ENCODE measurements at regions not wholly inside any gene's neighbourhood (a gene's known extent, or its start where the extent isn't known, plus 50 kb on each side); places are given as distances from the start of the nearest gene placed in this dataset.
"Not testable (repeated sequence)": the region's sequence is repeated elsewhere in the genome, so short reads cannot be mapped to it uniquely, and the experiment has no call there.

GRCh38 chr7:150146124-150146523 lies 177.0 kb upstream of the LRRC61 start:
- in situ Hi-C loops (cut with MboI; ENCODE audit: low pct_unique_long_range_greater_than_20kb in 2 of 9, low sequenced_read_pairs in 9 of 9, unreplicated experiment in 9 of 9); ATAC-seq (replicated peaks in 6 of 8); H3K4me1 ChIP-seq (replicated peaks in 1 of 2); H3K27ac ChIP-seq; H3K4me3 ChIP-seq: not testable (repeated sequence)
- 60 to 100% methylated on average over 1 of the region's 3 CpGs; no CpG with 5 or more reads in 8 of the 10 experiments for WGBS, 10 experiments

- 0 to 83% (median 21%) methylated on average over 1 of the region's 3 CpGs; no CpG with 5 or more reads in 2 of the 10 experiments for WGBS, 10 experiments
- H3K4me3 ChIP-seq; H3K27ac ChIP-seq; H3K4me1 ChIP-seq (replicated peaks in 1 of 2); ATAC-seq (replicated peaks in 6 of 8); in situ Hi-C loops (cut with MboI; ENCODE audit: low pct_unique_long_range_greater_than_20kb in 2 of 9, low sequenced_read_pairs in 9 of 9, unreplicated experiment in 9 of 9): not testable (repeated sequence)
Observed at GRCh38 chr7:150147524-150147923, 175.6 kb upstream of the LRRC61 start.

DNA sequence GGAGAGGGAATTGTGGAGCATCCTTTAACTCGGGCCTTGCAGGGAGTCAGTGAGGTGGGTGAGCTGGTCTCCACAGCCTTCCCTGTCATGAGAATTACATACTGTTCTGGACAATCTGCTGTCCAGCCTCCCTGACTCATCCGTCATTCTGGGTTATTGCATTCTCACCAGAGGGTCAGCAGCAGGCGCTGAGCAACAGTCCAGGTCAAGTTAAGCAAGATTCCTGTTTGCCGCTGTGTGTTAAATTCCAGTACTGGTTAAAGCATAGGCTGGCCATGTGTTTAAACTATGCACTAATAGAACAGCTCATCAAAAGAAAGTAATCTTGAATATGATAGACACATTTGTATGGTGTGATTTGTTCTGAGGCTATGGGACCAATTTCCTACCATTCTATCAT lies 167.1 kb upstream of the LRRC61 start:
- in situ Hi-C loops (cut with MboI; ENCODE audit: low pct_unique_long_range_greater_than_20kb in 2 of 9, low sequenced_read_pairs in 9 of 9, unreplicated experiment in 9 of 9); H3K27ac ChIP-seq: not testable (repeated sequence)

DNA sequence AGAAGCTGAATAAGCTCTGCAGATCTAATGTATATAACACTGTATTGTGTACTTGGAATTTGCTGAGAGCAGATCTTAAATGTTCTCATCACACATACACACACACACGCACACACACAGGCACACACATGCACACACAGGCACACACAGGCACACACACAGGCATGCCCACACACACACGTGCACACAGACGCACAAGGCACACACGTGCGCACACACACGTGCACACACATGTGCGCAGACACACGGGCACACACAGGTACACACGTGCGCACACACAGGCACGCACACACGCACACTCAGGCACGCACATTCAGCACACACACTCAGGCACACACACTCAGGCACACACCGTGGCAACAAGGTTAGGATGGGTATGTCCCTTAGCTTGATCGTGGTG lies 164.5 kb upstream of the LRRC61 start:
- ATAC-seq (replicated peaks in 6 of 8); H3K27ac ChIP-seq; in situ Hi-C loops (cut with MboI; ENCODE audit: low pct_unique_long_range_greater_than_20kb in 2 of 9, low sequenced_read_pairs in 9 of 9, unreplicated experiment in 9 of 9); H3K4me3 ChIP-seq; H3K4me1 ChIP-seq (replicated peaks in 1 of 2): not testable (repeated sequence)
- WGBS, 10 experiments = 55 to 67% (median 66%) methylated on average over 2 to 7 of the region's 15 CpGs; no CpG with 5 or more reads in 7 of the 10 experiments

More for the DNA sequence above, 167.1 kb upstream of the LRRC61 start:
- no CpG with 5 or more reads among the region's 4 CpGs for WGBS, 10 experiments
- H3K4me3 ChIP-seq; H3K4me1 ChIP-seq (replicated peaks in 1 of 2); ATAC-seq (replicated peaks in 6 of 8): not testable (repeated sequence)

DNA sequence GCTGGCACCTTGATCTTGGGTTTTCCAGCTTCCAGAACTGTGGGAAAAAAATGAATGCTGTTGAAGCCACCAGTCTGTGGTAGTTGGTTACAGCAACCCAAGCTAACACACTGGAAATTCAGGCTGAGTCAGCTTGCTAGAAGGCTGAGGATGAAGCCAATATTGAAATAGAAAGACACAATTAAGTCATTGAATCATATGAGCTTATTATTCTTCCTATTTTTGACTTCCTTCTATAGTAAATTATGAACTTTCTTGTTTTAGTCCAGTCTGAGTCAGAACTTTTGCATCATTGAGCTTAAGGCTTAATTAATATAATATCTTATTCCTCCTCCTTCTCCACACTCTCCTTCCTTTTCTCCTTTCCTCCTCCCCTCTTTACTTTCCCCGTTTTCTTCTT lies 153.6 kb upstream of the LRRC61 start:
- ATAC-seq (replicated peaks in 6 of 8); in situ Hi-C loops (cut with MboI; ENCODE audit: low pct_unique_long_range_greater_than_20kb in 2 of 9, low sequenced_read_pairs in 9 of 9, unreplicated experiment in 9 of 9); H3K4me3 ChIP-seq; H3K27ac ChIP-seq; H3K4me1 ChIP-seq (replicated peaks in 1 of 2): not testable (repeated sequence)
- 0 to 65% (median 4%) methylated on average over 1 of the region's 1 CpG; no CpG with 5 or more reads in 3 of the 10 experiments for WGBS, 10 experiments

DNA sequence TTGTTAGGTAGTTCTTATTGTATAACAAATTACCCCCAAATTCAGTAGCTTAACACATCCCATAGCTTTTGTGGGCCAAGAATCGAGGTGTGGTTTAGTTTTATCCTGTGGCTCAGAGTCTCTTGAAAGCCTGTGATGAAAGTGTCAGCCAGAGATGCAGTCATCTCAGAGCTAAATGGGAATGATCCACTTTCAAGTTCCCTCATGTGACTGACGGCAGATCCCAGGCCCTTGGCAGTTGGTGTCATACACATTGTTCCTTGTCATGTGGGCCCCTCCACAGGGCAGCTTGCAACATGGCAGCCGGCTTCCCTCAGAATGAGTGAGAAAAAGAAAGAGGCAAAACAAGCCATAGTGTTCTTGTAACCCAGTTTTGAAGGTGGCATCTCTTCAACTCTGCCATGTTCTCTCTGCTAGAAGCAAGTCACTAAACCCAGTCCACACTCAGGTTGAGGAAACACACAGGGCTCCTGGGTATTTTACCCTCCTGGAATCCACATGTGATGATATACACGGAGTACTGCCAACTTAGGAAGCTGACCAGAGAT lies 153.1 kb upstream of the LRRC61 start:
- 0 to 60% (median 10%) methylated on average over 1 of the region's 4 CpGs; no CpG with 5 or more reads in 4 of the 10 experiments for WGBS, 10 experiments
- H3K4me1 ChIP-seq (replicated peaks in 1 of 2); H3K27ac ChIP-seq; H3K4me3 ChIP-seq; ATAC-seq (replicated peaks in 6 of 8); in situ Hi-C loops (cut with MboI; ENCODE audit: low pct_unique_long_range_greater_than_20kb in 2 of 9, low sequenced_read_pairs in 9 of 9, unreplicated experiment in 9 of 9): not testable (repeated sequence)

GRCh38 chr7:150183602-150184001 lies 139.6 kb upstream of the LRRC61 start:
- in situ Hi-C loops (cut with MboI; ENCODE audit: low pct_unique_long_range_greater_than_20kb in 2 of 9, low sequenced_read_pairs in 9 of 9, unreplicated experiment in 9 of 9); ATAC-seq (replicated peaks in 6 of 8); H3K4me1 ChIP-seq (replicated peaks in 1 of 2); H3K27ac ChIP-seq; H3K4me3 ChIP-seq: not testable (repeated sequence)
- WGBS, 10 experiments = 100% methylated on average over 1 of the region's 1 CpG; no CpG with 5 or more reads in 9 of the 10 experiments

DNA sequence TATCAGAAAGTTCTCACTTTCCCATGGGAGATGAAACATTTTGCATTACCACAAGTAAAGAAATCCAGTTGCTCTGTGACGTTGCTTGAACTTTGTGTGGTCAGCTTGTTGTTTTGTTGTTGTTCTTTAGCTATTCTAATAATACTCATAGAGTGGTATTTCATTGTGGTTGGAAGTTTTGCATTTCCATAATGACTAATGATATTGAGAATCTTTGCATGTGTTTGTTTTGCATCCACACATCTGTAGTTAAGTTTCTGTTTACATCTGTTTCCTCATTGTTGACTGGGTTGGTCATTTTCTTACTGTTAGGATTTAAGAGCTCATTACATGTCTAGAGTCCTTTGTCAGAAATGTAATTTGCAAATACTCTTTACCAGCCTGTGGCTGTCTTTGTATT lies 133.2 kb upstream of the LRRC61 start:
- ATAC-seq (replicated peaks in 6 of 8) = peak in 3 of 8 experiments; percentile 74 to 98 (median 95)

GRCh38 chr7:150192541-150192940 lies 130.6 kb upstream of the LRRC61 start:
- H3K27ac ChIP-seq = not testable (repeated sequence)

More for the DNA sequence above, 133.2 kb upstream of the LRRC61 start:
- H3K4me3 ChIP-seq; H3K27ac ChIP-seq; H3K4me1 ChIP-seq (replicated peaks in 1 of 2); in situ Hi-C loops (cut with MboI; ENCODE audit: low pct_unique_long_range_greater_than_20kb in 2 of 9, low sequenced_read_pairs in 9 of 9, unreplicated experiment in 9 of 9): not testable (repeated sequence)
- WGBS, 10 experiments = 0% methylated on average over 1 of the region's 1 CpG; no CpG with 5 or more reads in 8 of the 10 experiments

DNA sequence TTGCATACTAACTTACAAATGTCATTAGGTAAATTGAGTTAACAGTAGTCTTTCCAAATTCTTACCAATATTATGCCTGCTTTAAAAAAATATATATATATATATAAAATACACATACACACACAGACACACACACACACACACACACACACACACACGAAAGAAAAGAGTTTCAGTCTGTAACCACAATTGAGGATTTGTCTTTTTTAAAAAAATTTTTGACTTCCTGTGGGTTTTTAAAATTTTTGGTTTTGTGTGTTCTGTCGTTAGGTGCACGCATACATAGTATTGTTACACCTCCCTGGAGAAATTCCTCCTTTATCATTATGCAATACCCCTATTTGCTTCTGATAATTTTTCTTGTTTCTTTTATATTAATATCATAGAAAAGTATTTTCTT lies 129.3 kb upstream of the LRRC61 start:
- ATAC-seq (replicated peaks in 6 of 8); H3K4me1 ChIP-seq (replicated peaks in 1 of 2); H3K4me3 ChIP-seq; H3K27ac ChIP-seq; in situ Hi-C loops (cut with MboI; ENCODE audit: low pct_unique_long_range_greater_than_20kb in 2 of 9, low sequenced_read_pairs in 9 of 9, unreplicated experiment in 9 of 9): not testable (repeated sequence)
- WGBS, 10 experiments = 0 to 90% (median 81%) methylated on average over 1 to 3 of the region's 3 CpGs; no CpG with 5 or more reads in 3 of the 10 experiments

More at GRCh38 chr7:150192541-150192940, 130.6 kb upstream of the LRRC61 start:
- H3K4me3 ChIP-seq; in situ Hi-C loops (cut with MboI; ENCODE audit: low pct_unique_long_range_greater_than_20kb in 2 of 9, low sequenced_read_pairs in 9 of 9, unreplicated experiment in 9 of 9); ATAC-seq (replicated peaks in 6 of 8); H3K4me1 ChIP-seq (replicated peaks in 1 of 2): not testable (repeated sequence)
- 20 to 89% (median 61%) methylated on average over 1 to 3 of the region's 4 CpGs; no CpG with 5 or more reads in 3 of the 10 experiments for WGBS, 10 experiments
